ENCODE measurements at regions not wholly inside any gene's neighbourhood (a gene's known extent, or its start where the extent isn't known, plus 50 kb on each side); places are given as distances from the start of the nearest gene placed in this dataset.

DNA sequence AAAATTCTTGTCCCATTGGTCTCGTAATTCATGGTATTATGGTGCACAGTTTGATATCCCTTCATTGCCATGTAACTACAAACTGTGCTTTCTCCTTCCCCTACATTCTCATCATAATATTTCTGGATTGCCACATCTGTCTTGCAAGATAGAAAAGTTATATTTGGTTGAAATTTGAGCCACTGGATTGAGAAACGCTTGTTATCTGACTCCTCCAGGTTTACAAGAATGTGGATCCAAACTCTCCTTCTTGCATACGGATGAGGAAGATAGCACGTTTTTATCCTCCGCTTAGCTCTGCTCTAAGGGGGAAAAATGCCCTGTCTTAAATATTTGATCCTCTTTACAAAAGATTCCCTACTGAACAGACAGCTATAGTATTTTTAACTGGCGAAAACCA is 438.2 kb downstream of the TSN start:
- H3K36me3 ChIP-seq (ENCODE audit: control insufficient read depth in 2 of 4, insufficient read depth in 4 of 4, low read length in 3 of 4), result no peaks in the 10 kb centered on the region
- H4K20me1 ChIP-seq (replicated peaks in 1 of 2; ENCODE audit: control insufficient read depth in 1 of 2, insufficient read depth in 2 of 2, low read length in 2 of 2), result no peaks in the 10 kb centered on the region
- no peak overlapping the region for H3K9ac ChIP-seq (replicated peaks in 1 of 4; ENCODE audit: extremely low read depth in 1 of 4, low read depth in 3 of 4, low read length in 3 of 4)
- H3K9me3 ChIP-seq (ENCODE audit: insufficient read depth in 2 of 2, low read depth in 1 of 2, low read length in 1 of 2), result peaks cover 0 to 5% of the 10 kb centered on the region in 2 experiments; a peak in 1 of 4 replicates
- no peak overlapping the region for H2BK15ac ChIP-seq (ENCODE audit: low read length)
- H2BK12ac ChIP-seq (ENCODE audit: low read depth, low read length), result no peak overlapping the region
- no peak overlapping the region for H3K4ac ChIP-seq (replicated peaks; ENCODE audit: insufficient read length, low read depth, low read length)
- POLR2A ChIA-PET (ENCODE audit: partially characterized antibody), result no interaction called here
- no peak overlapping the region for H2BK5ac ChIP-seq (ENCODE audit: low read depth, low read length)
- no peak overlapping the region for H3K27ac ChIP-seq (ENCODE audit: low read depth, low read length)
- H2AK5ac ChIP-seq (ENCODE audit: low read depth, low read length), result no peak overlapping the region
- H4K5ac ChIP-seq (ENCODE audit: insufficient read length, low read depth, low read length), result no peak overlapping the region
- no peak overlapping the region for H2AFZ ChIP-seq (ENCODE audit: low read length)
- no peak overlapping the region for H4K8ac ChIP-seq (ENCODE audit: extremely low read depth, insufficient read depth, low read length)
- no peaks in the 10 kb centered on the region for H3K79me2 ChIP-seq (ENCODE audit: control insufficient read depth in 1 of 2, insufficient read depth in 2 of 2, low read length in 2 of 2)
- no peak overlapping the region for H3K18ac ChIP-seq (ENCODE audit: extremely low read depth, low read length)
- no peaks in the 10 kb centered on the region for H3K27me3 ChIP-seq (replicated peaks in 1 of 4; ENCODE audit: control insufficient read depth in 3 of 4, extremely low read depth in 1 of 4, insufficient read depth in 3 of 4, low read length in 3 of 4)
- H2BK120ac ChIP-seq (replicated peaks; ENCODE audit: low read depth, low read length), result no peak overlapping the region
- 88% methylated on average over 6 of the region's 6 CpGs; no CpG with 5 or more reads in 1 of the 2 experiments for WGBS, 2 experiments (ENCODE audit: extremely low coverage in 1 of 2, insufficient coverage in 1 of 2, insufficient read length in 1 of 2, insufficient replicate concordance in 2 of 2, low coverage in 1 of 2, low lambda C conversion rate in 2 of 2, missing lambda C conversion rate in 1 of 2)
- H4K91ac ChIP-seq (replicated peaks; ENCODE audit: insufficient read length, low read length), result no peak overlapping the region
- no peak overlapping the region for H2BK20ac ChIP-seq (ENCODE audit: low read length)
- H3K23me2 ChIP-seq (ENCODE audit: low read depth, low read length), result no peaks in the 10 kb centered on the region
- DNase-seq (ENCODE audit: low read depth in 1 of 2, low spot score in 2 of 2) (no peak), FAIRE-seq (no peak)
- no peak overlapping the region for H3K14ac ChIP-seq (ENCODE audit: insufficient read length)
- H3K56ac ChIP-seq (replicated peaks; ENCODE audit: insufficient read length, low read depth, low read length), result no peak overlapping the region
- H3K4me2 ChIP-seq (ENCODE audit: insufficient read depth in 1 of 2, low read depth in 2 of 2, low read length in 2 of 2), result no peak overlapping the region
- no peak overlapping the region for H3K23ac ChIP-seq (ENCODE audit: insufficient read length)
- CTCF ChIA-PET (ENCODE audit: partially characterized antibody), result interaction anchor here (0.8 to 1.1 kb wide), 3 partner anchors 8 to 37 kb away, joined by 3 read pairs; no protein-coding TSS in a partner anchor
- TF ChIP-seq CBX5 (IDR thresholded peaks at IDR 0.05; ENCODE audit: low read depth, low read length), result no peak
- no peak for TF ChIP-seq KDM4A (IDR thresholded peaks at IDR 0.05; ENCODE audit: low read depth, low read length, severe bottlenecking)
- TF ChIP-seq TBP (IDR thresholded peaks at IDR 0.05; ENCODE audit: low read depth, low read length), result no peak
- TF ChIP-seq POLR2A (IDR thresholded peaks at IDR 0.05; ENCODE audit: control extremely low read depth in 1 of 2, low read depth in 2 of 2, low read length in 2 of 2), result no peak
- TF ChIP-seq FOSL1 (IDR thresholded peaks at IDR 0.05; ENCODE audit: insufficient read depth, low read depth, low read length), result no peak
- TF ChIP-seq TAF1 (IDR thresholded peaks at IDR 0.05; ENCODE audit: low read depth, low read length), result no peak
- TF ChIP-seq RFX5 (IDR thresholded peaks at IDR 0.05; ENCODE audit: borderline replicate concordance, low read depth, low read length), result no peak
- no peak for TF ChIP-seq SRF (IDR thresholded peaks at IDR 0.05; ENCODE audit: low read depth, low read length)
- H3K4me3 ChIP-seq (ENCODE audit: extremely low read depth in 1 of 4, insufficient read depth in 2 of 4, low read depth in 3 of 4, low read length in 4 of 4), result no peak overlapping the region
- H3K79me1 ChIP-seq (ENCODE audit: low read depth, low read length), result no peaks in the 10 kb centered on the region
- H3K4me1 ChIP-seq (replicated peaks in 1 of 4; ENCODE audit: control insufficient read depth in 3 of 4, insufficient read depth in 4 of 4, low read length in 3 of 4), result peaks cover 0 to 3% (median 0%) of the 10 kb centered on the region in 4 experiments; a peak in 1 of 7 replicates
